ENCODE measurements at regions not wholly inside any gene's neighbourhood (a gene's known extent, or its start where the extent isn't known, plus 50 kb on each side); places are given as distances from the start of the nearest gene placed in this dataset.

GRCh38 chr5:148941810-148942209 is 115.4 kb downstream of the ADRB2 start:
- Histone ChIP-seq H3K27ac (ENCODE audit: insufficient read depth, low read depth, low read length, poor library complexity, severe bottlenecking) (no peak overlapping the region), H3K4me3 (ENCODE audit: insufficient read depth, low read depth, low read length) (no peak overlapping the region), H3K9me3 (ENCODE audit: control insufficient read depth, low read length) (no peaks in the 10 kb centered on the region), H3K4me1 (ENCODE audit: control insufficient read depth, insufficient read depth, low read length) (no peaks in the 10 kb centered on the region), H3K36me3 (ENCODE audit: control insufficient read depth, insufficient read depth, low read length) (no peaks in the 10 kb centered on the region), H3K27me3 (ENCODE audit: control insufficient read depth, insufficient read depth, low read length, poor library complexity, severe bottlenecking) (no peaks in the 10 kb centered on the region)
- 75% methylated on average over 1 of the region's 1 CpG for WGBS, 2 experiments

DNA sequence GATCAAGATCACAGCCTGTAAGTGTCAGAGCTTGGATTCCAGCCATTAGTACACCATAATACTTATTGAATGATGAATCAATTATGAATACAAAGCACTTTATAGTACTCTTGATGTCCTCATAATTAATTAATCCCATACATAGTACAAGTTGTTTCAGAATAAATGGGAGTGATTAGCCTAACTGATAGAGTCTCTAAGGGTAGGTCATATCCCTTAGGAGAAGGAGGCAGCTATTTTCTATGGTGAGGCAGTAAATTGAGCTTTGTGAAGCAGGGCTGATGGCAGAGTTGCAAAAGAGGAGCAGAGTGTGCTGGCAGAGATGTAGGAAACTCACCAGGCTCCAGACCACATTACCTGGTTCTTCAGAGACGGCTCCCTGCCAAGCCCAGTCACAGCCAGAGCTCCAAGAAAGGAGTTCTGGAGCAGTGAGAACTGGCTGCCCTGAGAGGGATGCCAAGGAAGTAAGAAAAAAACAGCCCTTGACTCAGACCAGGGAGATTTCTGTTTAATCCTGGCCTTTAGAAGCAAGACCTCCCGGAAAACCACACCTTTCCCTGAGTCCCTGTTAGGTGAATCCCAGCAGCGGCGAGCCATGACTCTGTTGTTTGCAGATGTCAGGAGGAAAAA is 112.9 kb downstream of the SH3TC2 start:
- no peaks in the 10 kb centered on the region for H3K27me3 ChIP-seq (ENCODE audit: control insufficient read depth, insufficient read depth, low read length, poor library complexity, severe bottlenecking)
- no peak overlapping the region for H3K27ac ChIP-seq (ENCODE audit: insufficient read depth, low read depth, low read length, poor library complexity, severe bottlenecking)
- H3K4me3 ChIP-seq (ENCODE audit: insufficient read depth, low read depth, low read length): no peak overlapping the region
- H3K36me3 ChIP-seq (ENCODE audit: control insufficient read depth, insufficient read depth, low read length): no peaks in the 10 kb centered on the region
- no peaks in the 10 kb centered on the region for H3K4me1 ChIP-seq (ENCODE audit: control insufficient read depth, insufficient read depth, low read length)
- WGBS, 2 experiments: 72 to 76% methylated on average over 4 of the region's 4 CpGs
- no peaks in the 10 kb centered on the region for H3K9me3 ChIP-seq (ENCODE audit: control insufficient read depth, low read length)

GRCh38 chr5:148950471-148950863 is 112.4 kb downstream of the SH3TC2 start:
- Histone ChIP-seq H3K9me3 (ENCODE audit: control insufficient read depth, low read length) (no peaks in the 10 kb centered on the region), H3K27ac (ENCODE audit: insufficient read depth, low read depth, low read length, poor library complexity, severe bottlenecking) (no peak overlapping the region), H3K4me3 (ENCODE audit: insufficient read depth, low read depth, low read length) (no peak overlapping the region), H3K36me3 (ENCODE audit: control insufficient read depth, insufficient read depth, low read length) (no peaks in the 10 kb centered on the region), H3K27me3 (ENCODE audit: control insufficient read depth, insufficient read depth, low read length, poor library complexity, severe bottlenecking) (no peaks in the 10 kb centered on the region), H3K4me1 (ENCODE audit: control insufficient read depth, insufficient read depth, low read length) (no peaks in the 10 kb centered on the region)
- 100% methylated on average over 2 of the region's 2 CpGs for WGBS, 2 experiments

GRCh38 chr5:148950892-148951291 is 112.0 kb downstream of the SH3TC2 start:
- no peak overlapping the region for H3K27ac ChIP-seq (ENCODE audit: insufficient read depth, low read depth, low read length, poor library complexity, severe bottlenecking)
- no peaks in the 10 kb centered on the region for H3K4me1 ChIP-seq (ENCODE audit: control insufficient read depth, insufficient read depth, low read length)
- H3K9me3 ChIP-seq (ENCODE audit: control insufficient read depth, low read length): no peaks in the 10 kb centered on the region
- 85 to 88% methylated on average over 1 of the region's 1 CpG for WGBS, 2 experiments
- H3K4me3 ChIP-seq (ENCODE audit: insufficient read depth, low read depth, low read length): no peak overlapping the region
- H3K27me3 ChIP-seq (ENCODE audit: control insufficient read depth, insufficient read depth, low read length, poor library complexity, severe bottlenecking): no peaks in the 10 kb centered on the region
- H3K36me3 ChIP-seq (ENCODE audit: control insufficient read depth, insufficient read depth, low read length): no peaks in the 10 kb centered on the region

GRCh38 chr5:148951612-148952011 is 111.2 kb downstream of the SH3TC2 start:
- H3K9me3 ChIP-seq (ENCODE audit: control insufficient read depth, low read length): no peaks in the 10 kb centered on the region
- no peaks in the 10 kb centered on the region for H3K4me1 ChIP-seq (ENCODE audit: control insufficient read depth, insufficient read depth, low read length)
- H3K27me3 ChIP-seq (ENCODE audit: control insufficient read depth, insufficient read depth, low read length, poor library complexity, severe bottlenecking): no peaks in the 10 kb centered on the region
- no peak overlapping the region for H3K4me3 ChIP-seq (ENCODE audit: insufficient read depth, low read depth, low read length)
- no peak overlapping the region for H3K27ac ChIP-seq (ENCODE audit: insufficient read depth, low read depth, low read length, poor library complexity, severe bottlenecking)
- 92 to 94% methylated on average over 3 of the region's 3 CpGs for WGBS, 2 experiments
- H3K36me3 ChIP-seq (ENCODE audit: control insufficient read depth, insufficient read depth, low read length): no peaks in the 10 kb centered on the region

GRCh38 chr5:148952097-148952867 is 110.6 kb downstream of the SH3TC2 start:
- Histone ChIP-seq H3K36me3 (ENCODE audit: control insufficient read depth, insufficient read depth, low read length) (no peaks in the 10 kb centered on the region), H3K9me3 (ENCODE audit: control insufficient read depth, low read length) (no peaks in the 10 kb centered on the region), H3K27ac (ENCODE audit: insufficient read depth, low read depth, low read length, poor library complexity, severe bottlenecking) (no peak overlapping the region), H3K4me1 (ENCODE audit: control insufficient read depth, insufficient read depth, low read length) (no peaks in the 10 kb centered on the region), H3K27me3 (ENCODE audit: control insufficient read depth, insufficient read depth, low read length, poor library complexity, severe bottlenecking) (no peaks in the 10 kb centered on the region), H3K4me3 (ENCODE audit: insufficient read depth, low read depth, low read length) (no peak overlapping the region)
- 84 to 86% methylated on average over 8 of the region's 8 CpGs for WGBS, 2 experiments

DNA sequence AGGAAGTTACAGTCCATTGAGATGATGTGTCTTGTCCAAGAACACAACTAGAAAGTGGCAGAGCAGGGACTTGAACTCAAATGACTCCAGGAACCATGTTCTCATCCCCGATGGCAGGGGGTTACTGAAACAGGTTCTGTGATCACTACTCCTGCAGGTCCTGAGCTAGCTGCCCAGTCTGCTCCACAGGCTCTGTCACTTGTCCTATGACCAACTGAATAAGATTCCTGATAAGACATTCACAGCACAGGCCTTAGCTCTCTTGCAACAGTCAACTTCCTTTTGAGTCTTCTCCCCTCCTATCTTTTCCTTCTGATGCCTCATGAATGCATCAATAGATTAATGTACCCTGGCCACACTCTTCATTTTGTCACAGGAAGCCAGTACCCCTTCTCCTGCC is 109.2 kb downstream of the SH3TC2 start:
- Histone ChIP-seq H3K4me1 (ENCODE audit: control insufficient read depth, insufficient read depth, low read length) (no peaks in the 10 kb centered on the region), H3K27ac (ENCODE audit: insufficient read depth, low read depth, low read length, poor library complexity, severe bottlenecking) (no peak overlapping the region), H3K27me3 (ENCODE audit: control insufficient read depth, insufficient read depth, low read length, poor library complexity, severe bottlenecking) (no peaks in the 10 kb centered on the region), H3K36me3 (ENCODE audit: control insufficient read depth, insufficient read depth, low read length) (no peaks in the 10 kb centered on the region), H3K4me3 (ENCODE audit: insufficient read depth, low read depth, low read length) (no peak overlapping the region), H3K9me3 (ENCODE audit: control insufficient read depth, low read length) (no peaks in the 10 kb centered on the region)
- WGBS, 2 experiments: 93 to 96% methylated on average over 1 of the region's 1 CpG

Data from ectodermal cell (in vitro differentiated cells).